ENCODE measurements at regions not wholly inside any gene's neighbourhood (a gene's known extent, or its start where the extent isn't known, plus 50 kb on each side); places are given as distances from the start of the nearest gene placed in this dataset.

DNA sequence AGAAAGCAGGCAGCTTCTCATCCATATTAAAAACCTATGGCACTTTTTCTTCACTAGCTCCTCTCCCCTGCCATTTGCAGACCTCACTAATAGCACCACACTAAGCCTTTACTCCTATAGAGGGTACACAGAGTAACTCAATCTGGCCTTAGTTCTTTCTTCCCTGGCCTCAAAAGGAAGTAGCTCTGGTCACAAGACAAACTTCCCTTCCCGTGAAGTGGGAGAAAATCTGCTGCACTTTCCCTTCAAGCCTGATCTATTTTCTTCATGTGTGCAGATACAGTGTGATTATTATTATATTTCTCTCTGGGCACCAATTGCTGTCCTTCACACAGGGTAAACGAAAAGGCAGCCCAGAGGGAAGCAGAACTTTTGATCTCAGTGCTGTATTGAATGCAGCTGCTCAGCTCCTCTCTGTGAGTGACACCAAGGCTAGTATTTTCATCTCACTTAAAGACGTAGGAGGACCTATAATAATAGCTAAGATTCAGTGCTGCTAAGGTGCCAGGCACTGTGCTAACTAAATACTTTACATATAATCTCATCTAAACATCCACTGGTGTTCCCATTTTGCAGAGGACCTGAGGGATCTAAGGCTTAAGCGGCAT is 61.9 kb upstream of the RASGRP1 start:
- H3K9me3 Mint-ChIP-seq = peaks cover 4% of the 10 kb centered on the region; the same call in 1 of the 2 replicates
- CTCF ChIA-PET = interaction anchor here (1.3 to 2.7 kb wide), 4 partner anchors 21 to 73 kb away, joined by 6 to 12 read pairs (median 8); no protein-coding TSS in a partner anchor
- ATAC-seq = no peak

DNA sequence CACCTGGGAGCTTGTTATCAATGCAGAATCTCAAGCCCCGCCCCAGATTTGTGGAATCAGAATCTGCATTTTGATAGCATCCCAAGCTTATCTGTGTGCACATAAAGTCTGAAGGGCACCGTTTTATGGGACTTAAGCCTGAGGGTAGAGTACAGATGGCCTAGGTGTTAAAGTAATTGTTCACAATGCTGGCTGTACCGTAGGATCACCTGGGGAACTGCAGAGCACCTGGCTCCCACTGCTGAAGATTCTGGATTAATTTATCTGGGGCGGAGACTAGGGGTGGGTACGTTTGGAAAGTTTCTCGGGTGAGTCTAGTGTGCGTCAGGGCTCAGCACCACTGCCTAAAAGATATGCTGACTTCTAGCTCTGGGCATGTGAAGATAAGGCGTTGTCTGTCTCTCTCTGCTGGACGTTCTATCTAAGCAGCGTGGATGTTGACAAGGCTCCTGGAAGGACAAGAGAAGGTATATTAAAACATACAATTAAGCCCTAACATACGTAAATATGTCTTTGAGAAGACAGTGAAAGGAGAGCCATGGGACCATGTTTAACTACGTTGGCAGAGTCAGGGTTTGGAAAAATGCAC is 63.2 kb upstream of the RASGRP1 start:
- H3K4me3 Mint-ChIP-seq = no peak overlapping the region
- H3K9me3 Mint-ChIP-seq = peaks cover 4% of the 10 kb centered on the region; the same call in 1 of the 2 replicates
- ATAC-seq (no peak), DNase-seq (ENCODE audit: low spot score) (no peak)
- H3K4me1 Mint-ChIP-seq = 0 out of 2 replicates have a peak, but pooled peaks cover 2% of the 10 kb centered on the region
- H3K27me3 Mint-ChIP-seq (ENCODE audit: low read depth) = no peaks in the 10 kb centered on the region; the same call in 1 of the 2 replicates
- POLR2A ChIA-PET = no interaction called here
- H3K27ac Mint-ChIP-seq = no peak overlapping the region
- CTCF ChIA-PET = interaction anchor here (2.7 kb wide), 1 partner anchor 72 kb away, joined by 9 read pairs; no protein-coding TSS in a partner anchor
- no peaks in the 10 kb centered on the region for H3K36me3 Mint-ChIP-seq
- no peak for TF ChIP-seq FOXK1 (CRISPR knock-in tag; IDR thresholded peaks at IDR 0.05)
- TF ChIP-seq, protein P1, sequence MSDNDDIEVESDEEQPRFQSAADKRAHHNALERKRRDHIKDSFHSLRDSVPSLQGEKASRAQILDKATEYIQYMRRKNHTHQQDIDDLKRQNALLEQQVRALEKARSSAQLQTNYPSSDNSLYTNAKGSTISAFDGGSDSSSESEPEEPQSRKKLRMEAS (CRISPR knock-in tag; IDR thresholded peaks at IDR 0.05) = no peak
- TF ChIP-seq ZNF232 (CRISPR knock-in tag; IDR thresholded peaks at IDR 0.05) = no peak
- TF ChIP-seq ZNF263 (CRISPR knock-in tag; IDR thresholded peaks at IDR 0.05; ENCODE audit: low read depth) = no peak
- no peak for TF ChIP-seq ZNF671 (CRISPR knock-in tag; IDR thresholded peaks at IDR 0.05)
- TF ChIP-seq, protein P2, sequence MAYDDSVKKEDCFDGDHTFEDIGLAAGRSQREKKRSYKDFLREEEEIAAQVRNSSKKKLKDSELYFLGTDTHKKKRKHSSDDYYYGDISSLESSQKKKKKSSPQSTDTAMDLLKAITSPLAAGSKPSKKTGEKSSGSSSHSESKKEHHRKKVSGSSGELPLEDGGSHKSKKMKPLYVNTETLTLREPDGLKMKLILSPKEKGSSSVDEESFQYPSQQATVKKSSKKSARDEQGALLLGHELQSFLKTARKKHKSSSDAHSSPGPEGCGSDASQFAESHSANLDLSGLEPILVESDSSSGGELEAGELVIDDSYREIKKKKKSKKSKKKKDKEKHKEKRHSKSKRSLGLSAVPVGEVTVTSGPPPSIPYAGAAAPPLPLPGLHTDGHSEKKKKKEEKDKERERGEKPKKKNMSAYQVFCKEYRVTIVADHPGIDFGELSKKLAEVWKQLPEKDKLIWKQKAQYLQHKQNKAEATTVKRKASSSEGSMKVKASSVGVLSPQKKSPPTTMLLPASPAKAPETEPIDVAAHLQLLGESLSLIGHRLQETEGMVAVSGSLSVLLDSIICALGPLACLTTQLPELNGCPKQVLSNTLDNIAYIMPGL (CRISPR knock-in tag; IDR thresholded peaks at IDR 0.05) = no peak
- TF ChIP-seq MYBL2 (CRISPR knock-in tag; IDR thresholded peaks at IDR 0.05) = no peak
- TF ChIP-seq, protein P3, sequence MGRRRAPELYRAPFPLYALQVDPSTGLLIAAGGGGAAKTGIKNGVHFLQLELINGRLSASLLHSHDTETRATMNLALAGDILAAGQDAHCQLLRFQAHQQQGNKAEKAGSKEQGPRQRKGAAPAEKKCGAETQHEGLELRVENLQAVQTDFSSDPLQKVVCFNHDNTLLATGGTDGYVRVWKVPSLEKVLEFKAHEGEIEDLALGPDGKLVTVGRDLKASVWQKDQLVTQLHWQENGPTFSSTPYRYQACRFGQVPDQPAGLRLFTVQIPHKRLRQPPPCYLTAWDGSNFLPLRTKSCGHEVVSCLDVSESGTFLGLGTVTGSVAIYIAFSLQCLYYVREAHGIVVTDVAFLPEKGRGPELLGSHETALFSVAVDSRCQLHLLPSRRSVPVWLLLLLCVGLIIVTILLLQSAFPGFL (CRISPR knock-in tag; IDR thresholded peaks at IDR 0.05; ENCODE audit: borderline replicate concordance) = no peak

More for the DNA sequence above, 61.9 kb upstream of the RASGRP1 start:
- TF ChIP-seq, protein P4, sequence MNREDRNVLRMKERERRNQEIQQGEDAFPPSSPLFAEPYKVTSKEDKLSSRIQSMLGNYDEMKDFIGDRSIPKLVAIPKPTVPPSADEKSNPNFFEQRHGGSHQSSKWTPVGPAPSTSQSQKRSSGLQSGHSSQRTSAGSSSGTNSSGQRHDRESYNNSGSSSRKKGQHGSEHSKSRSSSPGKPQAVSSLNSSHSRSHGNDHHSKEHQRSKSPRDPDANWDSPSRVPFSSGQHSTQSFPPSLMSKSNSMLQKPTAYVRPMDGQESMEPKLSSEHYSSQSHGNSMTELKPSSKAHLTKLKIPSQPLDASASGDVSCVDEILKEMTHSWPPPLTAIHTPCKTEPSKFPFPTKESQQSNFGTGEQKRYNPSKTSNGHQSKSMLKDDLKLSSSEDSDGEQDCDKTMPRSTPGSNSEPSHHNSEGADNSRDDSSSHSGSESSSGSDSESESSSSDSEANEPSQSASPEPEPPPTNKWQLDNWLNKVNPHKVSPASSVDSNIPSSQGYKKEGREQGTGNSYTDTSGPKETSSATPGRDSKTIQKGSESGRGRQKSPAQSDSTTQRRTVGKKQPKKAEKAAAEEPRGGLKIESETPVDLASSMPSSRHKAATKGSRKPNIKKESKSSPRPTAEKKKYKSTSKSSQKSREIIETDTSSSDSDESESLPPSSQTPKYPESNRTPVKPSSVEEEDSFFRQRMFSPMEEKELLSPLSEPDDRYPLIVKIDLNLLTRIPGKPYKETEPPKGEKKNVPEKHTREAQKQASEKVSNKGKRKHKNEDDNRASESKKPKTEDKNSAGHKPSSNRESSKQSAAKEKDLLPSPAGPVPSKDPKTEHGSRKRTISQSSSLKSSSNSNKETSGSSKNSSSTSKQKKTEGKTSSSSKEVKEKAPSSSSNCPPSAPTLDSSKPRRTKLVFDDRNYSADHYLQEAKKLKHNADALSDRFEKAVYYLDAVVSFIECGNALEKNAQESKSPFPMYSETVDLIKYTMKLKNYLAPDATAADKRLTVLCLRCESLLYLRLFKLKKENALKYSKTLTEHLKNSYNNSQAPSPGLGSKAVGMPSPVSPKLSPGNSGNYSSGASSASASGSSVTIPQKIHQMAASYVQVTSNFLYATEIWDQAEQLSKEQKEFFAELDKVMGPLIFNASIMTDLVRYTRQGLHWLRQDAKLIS (CRISPR knock-in tag; IDR thresholded peaks at IDR 0.05; ENCODE audit: borderline replicate concordance) = no peak
- TF ChIP-seq NFATC4 (CRISPR knock-in tag; IDR thresholded peaks at IDR 0.05) (no peak), FOXP1 (CRISPR knock-in tag; IDR thresholded peaks at IDR 0.05; ENCODE audit: borderline replicate concordance) (no peak), SP1 (CRISPR knock-in tag; conservative IDR thresholded peaks at IDR 0.05) (no peak), RORB (CRISPR knock-in tag; IDR thresholded peaks at IDR 0.05) (no peak), NFE2L1 (CRISPR knock-in tag; IDR thresholded peaks at IDR 0.05) (no peak), CBFB (CRISPR knock-in tag; IDR thresholded peaks at IDR 0.05; ENCODE audit: low read depth) (no peak), SMAD3 (CRISPR knock-in tag; IDR thresholded peaks at IDR 0.05; ENCODE audit: borderline replicate concordance) (no peak), PRRX2 (CRISPR knock-in tag; IDR thresholded peaks at IDR 0.05) (no peak), TP53 (CRISPR knock-in tag; IDR thresholded peaks at IDR 0.05) (no peak)
- TF ChIP-seq, protein P5, sequence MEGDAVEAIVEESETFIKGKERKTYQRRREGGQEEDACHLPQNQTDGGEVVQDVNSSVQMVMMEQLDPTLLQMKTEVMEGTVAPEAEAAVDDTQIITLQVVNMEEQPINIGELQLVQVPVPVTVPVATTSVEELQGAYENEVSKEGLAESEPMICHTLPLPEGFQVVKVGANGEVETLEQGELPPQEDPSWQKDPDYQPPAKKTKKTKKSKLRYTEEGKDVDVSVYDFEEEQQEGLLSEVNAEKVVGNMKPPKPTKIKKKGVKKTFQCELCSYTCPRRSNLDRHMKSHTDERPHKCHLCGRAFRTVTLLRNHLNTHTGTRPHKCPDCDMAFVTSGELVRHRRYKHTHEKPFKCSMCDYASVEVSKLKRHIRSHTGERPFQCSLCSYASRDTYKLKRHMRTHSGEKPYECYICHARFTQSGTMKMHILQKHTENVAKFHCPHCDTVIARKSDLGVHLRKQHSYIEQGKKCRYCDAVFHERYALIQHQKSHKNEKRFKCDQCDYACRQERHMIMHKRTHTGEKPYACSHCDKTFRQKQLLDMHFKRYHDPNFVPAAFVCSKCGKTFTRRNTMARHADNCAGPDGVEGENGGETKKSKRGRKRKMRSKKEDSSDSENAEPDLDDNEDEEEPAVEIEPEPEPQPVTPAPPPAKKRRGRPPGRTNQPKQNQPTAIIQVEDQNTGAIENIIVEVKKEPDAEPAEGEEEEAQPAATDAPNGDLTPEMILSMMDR (IDR thresholded peaks at IDR 0.05) = no peak
- TF ChIP-seq, protein P6, sequence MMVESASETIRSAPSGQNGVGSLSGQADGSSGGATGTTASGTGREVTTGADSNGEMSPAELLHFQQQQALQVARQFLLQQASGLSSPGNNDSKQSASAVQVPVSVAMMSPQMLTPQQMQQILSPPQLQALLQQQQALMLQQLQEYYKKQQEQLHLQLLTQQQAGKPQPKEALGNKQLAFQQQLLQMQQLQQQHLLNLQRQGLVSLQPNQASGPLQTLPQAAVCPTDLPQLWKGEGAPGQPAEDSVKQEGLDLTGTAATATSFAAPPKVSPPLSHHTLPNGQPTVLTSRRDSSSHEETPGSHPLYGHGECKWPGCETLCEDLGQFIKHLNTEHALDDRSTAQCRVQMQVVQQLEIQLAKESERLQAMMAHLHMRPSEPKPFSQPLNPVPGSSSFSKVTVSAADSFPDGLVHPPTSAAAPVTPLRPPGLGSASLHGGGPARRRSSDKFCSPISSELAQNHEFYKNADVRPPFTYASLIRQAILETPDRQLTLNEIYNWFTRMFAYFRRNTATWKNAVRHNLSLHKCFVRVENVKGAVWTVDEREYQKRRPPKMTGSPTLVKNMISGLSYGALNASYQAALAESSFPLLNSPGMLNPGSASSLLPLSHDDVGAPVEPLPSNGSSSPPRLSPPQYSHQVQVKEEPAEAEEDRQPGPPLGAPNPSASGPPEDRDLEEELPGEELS (CRISPR knock-in tag; IDR thresholded peaks at IDR 0.05) = no peak
- TF ChIP-seq, protein P2 (CRISPR knock-in tag; IDR thresholded peaks at IDR 0.05) = no peak
- DNase-seq (ENCODE audit: low spot score) = no peak
- POLR2A ChIA-PET = no interaction called here
- Mint-ChIP-seq H3K4me3 (no peak overlapping the region), H3K27me3 (ENCODE audit: low read depth) (no peaks in the 10 kb centered on the region; the same call in none of the 2 replicates), H3K36me3 (no peaks in the 10 kb centered on the region), H3K27ac (no peak overlapping the region), H3K4me1 (0 out of 2 replicates have a peak, but pooled peaks cover 2% of the 10 kb centered on the region)
